ENCODE measurements at regions not wholly inside any gene's neighbourhood (a gene's known extent, or its start where the extent isn't known, plus 50 kb on each side); places are given as distances from the start of the nearest gene placed in this dataset.

DNA sequence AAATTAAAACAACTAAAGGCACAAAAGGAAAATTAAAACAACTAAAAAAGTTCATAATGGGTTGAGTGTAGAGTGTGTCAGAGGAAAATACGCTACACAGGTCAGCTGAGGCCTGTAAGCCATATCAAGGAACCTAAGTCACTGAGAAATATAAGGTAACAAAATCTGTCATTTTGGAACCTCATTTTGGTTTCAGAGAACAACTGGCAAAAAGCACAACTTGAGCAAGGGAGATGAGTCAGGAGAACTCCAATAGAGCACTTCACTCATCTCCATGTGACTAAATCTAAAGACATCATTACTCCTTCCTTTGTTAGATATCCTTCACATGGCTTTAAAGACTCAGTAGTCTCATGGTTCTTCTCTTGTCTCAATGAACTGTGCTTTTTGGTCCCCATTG, 269.4 kb upstream of the POU5F2 start:
- TF ChIP-seq, protein P1, sequence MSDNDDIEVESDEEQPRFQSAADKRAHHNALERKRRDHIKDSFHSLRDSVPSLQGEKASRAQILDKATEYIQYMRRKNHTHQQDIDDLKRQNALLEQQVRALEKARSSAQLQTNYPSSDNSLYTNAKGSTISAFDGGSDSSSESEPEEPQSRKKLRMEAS (IDR thresholded peaks at IDR 0.05) = no peak
- TF ChIP-seq TCF12 (IDR thresholded peaks at IDR 0.05; ENCODE audit: low read depth) = no peak
- no peak for TF ChIP-seq NFIC (IDR thresholded peaks at IDR 0.05)
- TF ChIP-seq FOXM1 (IDR thresholded peaks at IDR 0.05; ENCODE audit: borderline replicate concordance, low read depth) = no peak
- no peak for TF ChIP-seq EP300 (IDR thresholded peaks at IDR 0.05; ENCODE audit: borderline replicate concordance)
- no peak for TF ChIP-seq ZBTB7A (IDR thresholded peaks at IDR 0.05; ENCODE audit: low read depth)
- TF ChIP-seq, protein P2, sequence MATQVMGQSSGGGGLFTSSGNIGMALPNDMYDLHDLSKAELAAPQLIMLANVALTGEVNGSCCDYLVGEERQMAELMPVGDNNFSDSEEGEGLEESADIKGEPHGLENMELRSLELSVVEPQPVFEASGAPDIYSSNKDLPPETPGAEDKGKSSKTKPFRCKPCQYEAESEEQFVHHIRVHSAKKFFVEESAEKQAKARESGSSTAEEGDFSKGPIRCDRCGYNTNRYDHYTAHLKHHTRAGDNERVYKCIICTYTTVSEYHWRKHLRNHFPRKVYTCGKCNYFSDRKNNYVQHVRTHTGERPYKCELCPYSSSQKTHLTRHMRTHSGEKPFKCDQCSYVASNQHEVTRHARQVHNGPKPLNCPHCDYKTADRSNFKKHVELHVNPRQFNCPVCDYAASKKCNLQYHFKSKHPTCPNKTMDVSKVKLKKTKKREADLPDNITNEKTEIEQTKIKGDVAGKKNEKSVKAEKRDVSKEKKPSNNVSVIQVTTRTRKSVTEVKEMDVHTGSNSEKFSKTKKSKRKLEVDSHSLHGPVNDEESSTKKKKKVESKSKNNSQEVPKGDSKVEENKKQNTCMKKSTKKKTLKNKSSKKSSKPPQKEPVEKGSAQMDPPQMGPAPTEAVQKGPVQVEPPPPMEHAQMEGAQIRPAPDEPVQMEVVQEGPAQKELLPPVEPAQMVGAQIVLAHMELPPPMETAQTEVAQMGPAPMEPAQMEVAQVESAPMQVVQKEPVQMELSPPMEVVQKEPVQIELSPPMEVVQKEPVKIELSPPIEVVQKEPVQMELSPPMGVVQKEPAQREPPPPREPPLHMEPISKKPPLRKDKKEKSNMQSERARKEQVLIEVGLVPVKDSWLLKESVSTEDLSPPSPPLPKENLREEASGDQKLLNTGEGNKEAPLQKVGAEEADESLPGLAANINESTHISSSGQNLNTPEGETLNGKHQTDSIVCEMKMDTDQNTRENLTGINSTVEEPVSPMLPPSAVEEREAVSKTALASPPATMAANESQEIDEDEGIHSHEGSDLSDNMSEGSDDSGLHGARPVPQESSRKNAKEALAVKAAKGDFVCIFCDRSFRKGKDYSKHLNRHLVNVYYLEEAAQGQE (IDR thresholded peaks at IDR 0.05; ENCODE audit: low read depth) = no peak
- TF ChIP-seq TEAD4 (IDR thresholded peaks at IDR 0.05) = no peak
- TF ChIP-seq EGR1 (IDR thresholded peaks at IDR 0.05) = no peak
- TF ChIP-seq TAF1 (IDR thresholded peaks at IDR 0.05; ENCODE audit: low read depth) = no peak
- TF ChIP-seq CEBPB (IDR thresholded peaks at IDR 0.05) = no peak
- no peak for TF ChIP-seq YY1 (IDR thresholded peaks at IDR 0.05; ENCODE audit: low read depth)
- no peak for TF ChIP-seq RAD21 (IDR thresholded peaks at IDR 0.05; ENCODE audit: low read depth)
